GM12892 (cell line): ENCODE measurements at regions not wholly inside any gene's neighbourhood (a gene's known extent, or its start where the extent isn't known, plus 50 kb on each side); places are given as distances from the start of the nearest gene placed in this dataset.

ENCODE experiments used
- POLR2A ChIP-seq: IDR thresholded peaks from 2 replicates; pipeline ENCODE4 v1.6.1; 2011; ENCODE audit warnings: low read depth, low read length, control low read depth
- POLR2AphosphoS5 ChIP-seq: IDR thresholded peaks from 2 replicates; pipeline ENCODE4 v1.6.1; 2011; ENCODE audit warnings: low read depth, low read length, control low read depth
- TAF1 ChIP-seq: IDR thresholded peaks from 2 replicates; pipeline ENCODE4 v1.6.1; 2011; ENCODE audit warnings: low read depth, mild to moderate bottlenecking, control low read depth, low read length, borderline replicate concordance

- TF ChIP-seq POLR2AphosphoS5, result no peak
- TF ChIP-seq POLR2A, result no peak
- TF ChIP-seq TAF1, result no peak
Measured at GRCh38 chr2:22944143-22944542, 440.8 kb upstream of the KLHL29 start.
